Trophoblast cell (in vitro differentiated cells and primary cell): ENCODE measurements at regions not wholly inside any gene's neighbourhood (a gene's known extent, or its start where the extent isn't known, plus 50 kb on each side); places are given as distances from the start of the nearest gene placed in this dataset.

Experiments used
- DNase-seq, 2 donors: peaks; one replicate each; pipeline ENCODE4 v3.0.0-alpha.2; 2016
- H2AFZ ChIP-seq: 2 replicates; pipeline ENCODE4 v1.6.1; 2013; ENCODE audit warnings: low read length, moderate library complexity, mild to moderate bottlenecking; ENCODE audit not compliant: insufficient read depth, poor library complexity
- H2AK5ac ChIP-seq: 2 replicates; pipeline ENCODE4 v1.6.1; 2013; ENCODE audit warnings: mild to moderate bottlenecking, low read length
- H2BK120ac ChIP-seq: 2 replicates; pipeline ENCODE4 v1.6.1; 2013; ENCODE audit warnings: low read length, mild to moderate bottlenecking, moderate library complexity; ENCODE audit not compliant: insufficient read depth, poor library complexity
- H2BK12ac ChIP-seq: 2 replicates; pipeline ENCODE4 v1.6.1; 2013; ENCODE audit warnings: mild to moderate bottlenecking, low read length, moderate library complexity
- H2BK5ac ChIP-seq: 2 replicates; pipeline ENCODE4 v1.6.1; 2013; ENCODE audit warnings: low read length, low read depth, moderate library complexity, mild to moderate bottlenecking; ENCODE audit not compliant: poor library complexity
- H3K14ac ChIP-seq: 2 replicates; pipeline ENCODE4 v1.6.1; 2013; ENCODE audit warnings: mild to moderate bottlenecking, low read length
- H3K18ac ChIP-seq: 2 replicates; pipeline ENCODE4 v1.6.1; 2013; ENCODE audit warnings: mild to moderate bottlenecking, low read length
- H3K23ac ChIP-seq: 2 replicates; pipeline ENCODE4 v1.6.1; 2013; ENCODE audit warnings: low read length
- H3K27ac ChIP-seq: 2 replicates; pipeline ENCODE4 v1.5.1; 2013; ENCODE audit warnings: low read depth, mild to moderate bottlenecking, inconsistent platforms, low read length, moderate library complexity
- H3K27me3 ChIP-seq: 2 replicates; pipeline ENCODE4 v1.6.1; 2013; ENCODE audit warnings: inconsistent platforms, mild to moderate bottlenecking, low read length, moderate library complexity; ENCODE audit not compliant: insufficient read depth
- H3K36me3 ChIP-seq, 2 experiments: 1 replicate in 1 of 2; 2 replicates in 1 of 2; pipeline ENCODE4 v1.6.1; 2013; ENCODE audit warnings: low read length in 2 of 2, mild to moderate bottlenecking in 2 of 2, moderate library complexity in 1 of 2; ENCODE audit not compliant: insufficient read depth in 2 of 2, control insufficient read depth in 1 of 2
- H3K4ac ChIP-seq: 2 replicates; pipeline ENCODE4 v1.6.1; 2013; ENCODE audit warnings: low read depth, mild to moderate bottlenecking, low read length, moderate library complexity
- H3K4me1 ChIP-seq, 2 experiments: 1 replicate in 1 of 2; 2 replicates in 1 of 2; pipeline ENCODE4 v1.6.1; 2013; ENCODE audit warnings: low read length in 2 of 2, mild to moderate bottlenecking in 2 of 2, moderate library complexity in 1 of 2; ENCODE audit not compliant: insufficient read depth in 2 of 2, control insufficient read depth in 1 of 2
- H3K4me2 ChIP-seq: 2 replicates; pipeline ENCODE4 v1.6.1; 2013; ENCODE audit warnings: inconsistent platforms, mild to moderate bottlenecking, low read length, moderate library complexity
- H3K4me3 ChIP-seq: 2 replicates; pipeline ENCODE4 v1.5.1; 2013; ENCODE audit warnings: mild to moderate bottlenecking, low read depth, low read length, inconsistent platforms
- H3K79me1 ChIP-seq: one replicate; pipeline ENCODE4 v1.6.1; 2013; ENCODE audit warnings: low read length
- H3K79me2 ChIP-seq: 2 replicates; pipeline ENCODE4 v1.6.1; 2013; ENCODE audit warnings: low read length, mild to moderate bottlenecking; ENCODE audit not compliant: control insufficient read depth, insufficient read depth, poor library complexity
- H3K9ac ChIP-seq: 2 replicates; pipeline ENCODE4 v1.6.1; 2013; ENCODE audit warnings: mild to moderate bottlenecking, low read length
- H3K9me3 ChIP-seq: 2 replicates; pipeline ENCODE4 v1.6.1; 2013; ENCODE audit warnings: low read depth, mild to moderate bottlenecking, control low read depth, inconsistent platforms, low read length; ENCODE audit not compliant: insufficient read depth
- H4K12ac ChIP-seq: 2 replicates; pipeline ENCODE4 v1.6.1; 2013; ENCODE audit warnings: low read depth, mild to moderate bottlenecking, low read length, moderate library complexity
- H4K8ac ChIP-seq: 2 replicates; pipeline ENCODE4 v1.6.1; 2013; ENCODE audit warnings: low read depth, mild to moderate bottlenecking, low read length, moderate library complexity
- H4K91ac ChIP-seq: one replicate; pipeline ENCODE4 v1.6.1; 2013; ENCODE audit warnings: low read depth, mild to moderate bottlenecking, low read length, moderate library complexity
- WGBS: extraction: QIAGEN DNeasy Blood & Tissue Kit; methylation state at CpG from one replicate; pipeline ENCODE4 v1.1.7; 2013; ENCODE audit warnings: missing lambda C conversion rate; ENCODE audit not compliant: insufficient read length, insufficient coverage; ENCODE audit errors: extremely low coverage; 5-methylcytosine and 5-hydroxymethylcytosine counted together

DNA sequence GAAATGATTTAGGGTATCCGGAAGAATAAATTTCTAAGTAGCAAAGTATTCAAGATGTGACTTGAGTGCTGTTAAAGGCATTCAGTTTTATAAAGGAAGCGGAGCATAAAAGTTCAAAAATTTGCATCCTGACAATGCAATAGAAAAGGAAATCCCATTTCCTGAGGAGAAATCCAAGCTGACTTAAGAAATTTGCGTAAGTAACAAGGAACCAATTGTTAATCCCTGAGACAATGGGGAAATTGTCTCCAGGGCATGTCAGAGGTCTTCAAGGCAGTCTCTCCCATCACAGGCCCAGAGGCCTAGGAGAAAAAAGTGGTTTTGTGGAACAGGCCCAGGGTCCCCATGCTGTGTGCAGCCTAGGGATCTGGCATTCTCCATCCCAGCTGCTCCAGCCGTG lies 416.0 kb downstream of the PRDM2 start:
- Histone ChIP-seq H2AFZ (no peak overlapping the region), H4K12ac (no peak overlapping the region), H3K27ac (no peak overlapping the region), H3K14ac (no peak overlapping the region), H4K8ac (no peak overlapping the region), H3K79me1 (no peaks in the 10 kb centered on the region), H3K36me3 (no peaks in the 10 kb centered on the region), H3K79me2 (no peaks in the 10 kb centered on the region), H2BK5ac (no peak overlapping the region), H3K4me2 (no peak overlapping the region), H3K4me3 (no peak overlapping the region), H4K91ac (no peak overlapping the region), H2BK120ac (no peak overlapping the region), H2BK12ac (no peak overlapping the region), H3K27me3 (no peaks in the 10 kb centered on the region), H3K4ac (no peak overlapping the region), H2AK5ac (no peak overlapping the region), H3K4me1 (no peaks in the 10 kb centered on the region), H3K23ac (no peak overlapping the region), H3K9ac (no peak overlapping the region), H3K9me3 (no peaks in the 10 kb centered on the region), H3K18ac (no peak overlapping the region)
- DNase-seq = no peak
- whole genome bisulfite sequencing = no CpG with 5 or more reads among the region's 4 CpGs

DNA sequence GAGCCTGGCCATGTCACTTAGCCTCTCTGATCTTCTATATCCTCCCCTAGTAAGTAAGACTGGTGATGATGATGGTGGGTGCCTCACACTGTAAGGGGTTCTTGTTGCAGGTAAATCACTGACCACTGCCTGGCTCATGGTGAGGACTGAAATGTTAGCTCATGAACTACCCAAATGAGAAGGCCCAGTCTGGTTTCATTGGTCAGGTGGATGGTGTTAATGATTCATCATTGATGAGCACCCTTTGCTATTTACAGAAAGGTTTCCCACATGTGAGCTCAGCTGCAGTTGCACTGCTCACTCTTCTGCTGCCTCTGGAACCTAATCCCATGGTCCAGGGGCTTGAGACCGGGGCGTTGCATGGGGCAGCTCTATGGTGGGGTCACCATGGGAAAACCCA lies 417.7 kb downstream of the PRDM2 start:
- Histone ChIP-seq H3K27me3 (no peaks in the 10 kb centered on the region), H3K79me1 (no peaks in the 10 kb centered on the region), H3K79me2 (no peaks in the 10 kb centered on the region), H2BK120ac (no peak overlapping the region), H3K4me1 (no peaks in the 10 kb centered on the region), H4K91ac (no peak overlapping the region), H3K9ac (no peak overlapping the region), H4K12ac (no peak overlapping the region), H3K36me3 (no peaks in the 10 kb centered on the region), H3K4ac (no peak overlapping the region), H3K18ac (no peak overlapping the region), H3K27ac (no peak overlapping the region), H2AK5ac (no peak overlapping the region), H2BK5ac (no peak overlapping the region), H3K23ac (no peak overlapping the region), H3K4me3 (no peak overlapping the region), H2AFZ (no peak overlapping the region), H2BK12ac (no peak overlapping the region), H4K8ac (no peak overlapping the region), H3K9me3 (no peaks in the 10 kb centered on the region), H3K14ac (no peak overlapping the region), H3K4me2 (no peak overlapping the region)
- no peak for DNase-seq
- WGBS = no CpG with 5 or more reads among the region's 2 CpGs

DNA sequence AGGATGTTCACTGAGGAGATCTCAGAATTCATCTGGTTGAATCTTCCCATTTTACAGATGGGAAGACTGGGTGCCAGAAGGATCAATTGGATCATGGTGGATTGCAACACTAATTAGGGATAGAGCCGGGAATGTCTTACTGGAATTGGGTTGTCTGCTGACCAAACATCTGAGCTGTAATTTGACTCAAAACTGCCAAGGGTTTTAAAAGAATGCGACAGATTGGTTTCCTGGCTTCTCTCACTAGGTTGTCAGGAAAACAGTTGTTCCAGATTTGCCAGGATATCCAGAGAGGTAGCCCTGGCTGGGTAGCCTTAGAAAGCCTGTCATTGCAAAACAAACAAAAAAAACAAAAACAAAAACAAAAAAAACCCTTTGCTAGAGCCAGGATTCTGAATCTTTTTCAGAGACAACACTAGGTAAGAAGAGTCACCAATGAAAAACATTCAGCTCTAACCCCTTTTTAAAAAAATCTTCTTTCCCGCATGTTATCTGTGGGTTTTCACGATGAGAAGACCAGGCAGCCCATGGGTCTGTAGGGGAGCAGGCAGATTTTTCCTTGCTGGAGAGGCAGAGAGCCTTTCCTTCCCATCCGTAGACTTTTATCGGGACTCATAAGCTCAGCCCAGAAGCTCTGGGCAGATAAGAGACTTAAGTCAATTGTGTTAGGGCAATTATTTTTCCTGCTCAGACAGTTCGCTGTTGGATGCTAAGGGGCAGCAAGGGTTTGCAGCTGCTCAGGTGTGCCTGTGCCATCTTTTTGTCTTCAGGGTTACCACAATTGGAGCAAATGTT lies 418.9 kb downstream of the PRDM2 start:
- DNase-seq = no peak
- Histone ChIP-seq H4K91ac (no peak overlapping the region), H3K9me3 (no peaks in the 10 kb centered on the region), H3K27me3 (no peaks in the 10 kb centered on the region), H3K4me1 (no peaks in the 10 kb centered on the region), H3K18ac (no peak overlapping the region), H2BK12ac (no peak overlapping the region), H3K9ac (no peak overlapping the region), H3K4me2 (no peak overlapping the region), H2AFZ (no peak overlapping the region), H3K4ac (no peak overlapping the region), H4K12ac (no peak overlapping the region), H2AK5ac (no peak overlapping the region), H3K36me3 (no peaks in the 10 kb centered on the region), H2BK5ac (no peak overlapping the region), H3K14ac (no peak overlapping the region), H4K8ac (no peak overlapping the region), H3K79me1 (no peaks in the 10 kb centered on the region), H3K4me3 (no peak overlapping the region), H3K27ac (no peak overlapping the region), H3K23ac (no peak overlapping the region), H2BK120ac (no peak overlapping the region), H3K79me2 (no peaks in the 10 kb centered on the region)
- no CpG with 5 or more reads among the region's 7 CpGs for WGBS

DNA sequence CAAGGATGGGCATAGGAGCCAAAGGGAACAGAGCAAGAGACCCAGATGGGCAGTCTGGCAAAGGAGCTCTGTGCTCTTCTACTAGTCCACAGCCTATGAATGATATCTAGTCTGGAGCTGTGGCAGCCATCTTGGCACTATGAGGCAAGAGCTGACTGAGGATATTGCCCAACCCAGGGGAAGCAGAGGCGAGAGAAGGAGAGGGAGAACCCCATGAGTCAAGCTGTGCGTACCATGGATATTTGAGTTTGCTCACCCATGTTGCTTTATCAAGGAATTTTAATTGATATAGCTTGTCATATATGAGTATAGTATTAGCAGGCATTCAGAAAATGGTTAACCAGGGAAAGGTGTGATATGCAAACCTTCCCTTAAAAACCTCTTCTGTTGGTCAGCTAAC lies 420.9 kb downstream of the PRDM2 start:
- Histone ChIP-seq H3K4ac (no peak overlapping the region), H3K4me2 (no peak overlapping the region), H4K8ac (no peak overlapping the region), H3K4me3 (no peak overlapping the region), H2BK12ac (no peak overlapping the region), H2BK120ac (no peak overlapping the region), H2BK5ac (no peak overlapping the region), H3K23ac (no peak overlapping the region), H2AFZ (no peak overlapping the region), H4K91ac (no peak overlapping the region), H2AK5ac (no peak overlapping the region), H3K79me1 (no peaks in the 10 kb centered on the region), H3K9ac (no peak overlapping the region), H3K36me3 (no peaks in the 10 kb centered on the region), H3K18ac (no peak overlapping the region), H3K9me3 (no peaks in the 10 kb centered on the region), H3K14ac (no peak overlapping the region), H3K79me2 (no peaks in the 10 kb centered on the region), H3K27me3 (no peaks in the 10 kb centered on the region), H3K4me1 (no peaks in the 10 kb centered on the region), H3K27ac (no peak overlapping the region), H4K12ac (no peak overlapping the region)
- DNase-seq = peak; percentile 6 to 52
- WGBS = no CpG with 5 or more reads among the region's 2 CpGs
